ENCODE measurements at regions not wholly inside any gene's neighbourhood (a gene's known extent, or its start where the extent isn't known, plus 50 kb on each side); places are given as distances from the start of the nearest gene placed in this dataset.

DNA sequence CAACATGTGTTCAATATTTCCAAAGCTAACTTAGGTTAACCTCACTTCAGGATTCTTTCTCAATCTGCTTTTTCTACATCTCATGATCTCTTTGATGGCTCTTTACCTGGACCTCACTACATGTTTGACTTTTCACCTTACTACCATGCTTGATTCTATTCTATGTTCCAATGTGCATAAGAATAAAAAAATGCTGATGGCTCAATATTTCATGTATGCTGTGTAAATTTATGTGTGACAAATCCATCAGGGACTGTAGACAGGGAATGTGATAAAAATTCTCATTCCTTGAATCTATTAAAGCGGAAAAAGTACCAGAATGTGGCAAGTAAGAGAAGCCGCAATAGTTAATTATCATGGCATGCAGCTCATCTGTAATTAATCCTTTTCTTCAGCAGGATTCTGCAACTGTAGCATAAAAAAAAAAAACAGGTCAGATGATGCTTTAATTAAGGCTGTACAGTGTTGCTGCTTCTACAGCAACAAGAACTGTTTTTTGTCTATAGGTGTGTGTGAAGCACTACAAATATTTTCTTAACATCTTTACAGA, 276.9 kb upstream of the PRKD1 start:
- H3K27ac ChIP-seq (ENCODE audit: low read depth): no peak overlapping the region
- H3K4me2 ChIP-seq: no peak overlapping the region
- H3K9me2 ChIP-seq (ENCODE audit: insufficient read depth): peaks cover 2% of the 10 kb centered on the region
- no peaks in the 10 kb centered on the region for H3K4me1 ChIP-seq (ENCODE audit: insufficient read depth)
- H2AFZ ChIP-seq: no peak overlapping the region
- H3F3A ChIP-seq (replicated peaks; ENCODE audit: low read depth): no peaks in the 10 kb centered on the region
- Mint-ChIP-seq H3K4me1 (no peaks in the 10 kb centered on the region), H3K27me3 (ENCODE audit: insufficient read depth, low read depth, poor library complexity) (no peaks in the 10 kb centered on the region), H3K27ac (no peak overlapping the region), H3K9me3 (no peaks in the 10 kb centered on the region), H3K36me3 (ENCODE audit: low read depth) (no peaks in the 10 kb centered on the region; the same call in 2 of the 3 replicates), H3K4me3 (no peak overlapping the region)
- no peak for ATAC-seq
- no peaks in the 10 kb centered on the region for H3K79me2 ChIP-seq (replicated peaks; ENCODE audit: insufficient read depth)
- TF ChIP-seq NANOG (IDR thresholded peaks at IDR 0.05; ENCODE audit: borderline replicate concordance) (no peak), ZNF114 (CRISPR knock-in tag; IDR thresholded peaks at IDR 0.05) (no peak), ZNF331 (CRISPR knock-in tag; IDR thresholded peaks at IDR 0.05; ENCODE audit: low read depth) (no peak), ZNF462 (CRISPR knock-in tag; IDR thresholded peaks at IDR 0.05) (no peak), CTCF (conservative IDR thresholded peaks at IDR 0.05; ENCODE audit: low read depth in 2 of 2) (no peak), POLR2AphosphoS5 (IDR thresholded peaks at IDR 0.05; ENCODE audit: low read depth) (no peak), CREB1 (CRISPR knock-in tag; IDR thresholded peaks at IDR 0.05; ENCODE audit: low read depth) (no peak), STAT1 (IDR thresholded peaks at IDR 0.05; ENCODE audit: unreplicated experiment) (no peak), ETS1 (IDR thresholded peaks at IDR 0.05) (no peak), EZH2 (IDR thresholded peaks at IDR 0.05; ENCODE audit: low read depth, unreplicated experiment) (no peak), EZH2phosphoT487 (IDR thresholded peaks at IDR 0.05; ENCODE audit: unreplicated experiment) (no peak), JUNB (IDR thresholded peaks at IDR 0.05; ENCODE audit: unreplicated experiment) (no peak)
- TF ChIP-seq, protein P1, sequence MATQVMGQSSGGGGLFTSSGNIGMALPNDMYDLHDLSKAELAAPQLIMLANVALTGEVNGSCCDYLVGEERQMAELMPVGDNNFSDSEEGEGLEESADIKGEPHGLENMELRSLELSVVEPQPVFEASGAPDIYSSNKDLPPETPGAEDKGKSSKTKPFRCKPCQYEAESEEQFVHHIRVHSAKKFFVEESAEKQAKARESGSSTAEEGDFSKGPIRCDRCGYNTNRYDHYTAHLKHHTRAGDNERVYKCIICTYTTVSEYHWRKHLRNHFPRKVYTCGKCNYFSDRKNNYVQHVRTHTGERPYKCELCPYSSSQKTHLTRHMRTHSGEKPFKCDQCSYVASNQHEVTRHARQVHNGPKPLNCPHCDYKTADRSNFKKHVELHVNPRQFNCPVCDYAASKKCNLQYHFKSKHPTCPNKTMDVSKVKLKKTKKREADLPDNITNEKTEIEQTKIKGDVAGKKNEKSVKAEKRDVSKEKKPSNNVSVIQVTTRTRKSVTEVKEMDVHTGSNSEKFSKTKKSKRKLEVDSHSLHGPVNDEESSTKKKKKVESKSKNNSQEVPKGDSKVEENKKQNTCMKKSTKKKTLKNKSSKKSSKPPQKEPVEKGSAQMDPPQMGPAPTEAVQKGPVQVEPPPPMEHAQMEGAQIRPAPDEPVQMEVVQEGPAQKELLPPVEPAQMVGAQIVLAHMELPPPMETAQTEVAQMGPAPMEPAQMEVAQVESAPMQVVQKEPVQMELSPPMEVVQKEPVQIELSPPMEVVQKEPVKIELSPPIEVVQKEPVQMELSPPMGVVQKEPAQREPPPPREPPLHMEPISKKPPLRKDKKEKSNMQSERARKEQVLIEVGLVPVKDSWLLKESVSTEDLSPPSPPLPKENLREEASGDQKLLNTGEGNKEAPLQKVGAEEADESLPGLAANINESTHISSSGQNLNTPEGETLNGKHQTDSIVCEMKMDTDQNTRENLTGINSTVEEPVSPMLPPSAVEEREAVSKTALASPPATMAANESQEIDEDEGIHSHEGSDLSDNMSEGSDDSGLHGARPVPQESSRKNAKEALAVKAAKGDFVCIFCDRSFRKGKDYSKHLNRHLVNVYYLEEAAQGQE (IDR thresholded peaks at IDR 0.05; ENCODE audit: unreplicated experiment): no peak
- no peaks in the 10 kb centered on the region for H4K20me1 ChIP-seq (replicated peaks; ENCODE audit: insufficient read depth)
- H3K36me3 ChIP-seq (ENCODE audit: insufficient read depth): no peaks in the 10 kb centered on the region
- DNase-seq (ENCODE audit: low spot score): no peak
- H3K27me3 ChIP-seq (ENCODE audit: insufficient read depth): no peaks in the 10 kb centered on the region
- no peak overlapping the region for H3K4me3 ChIP-seq

Measured in GM23338 (cell line).